Stomach (tissue), 4 donors: ENCODE measurements at regions not wholly inside any gene's neighbourhood (a gene's known extent, or its start where the extent isn't known, plus 50 kb on each side); places are given as distances from the start of the nearest gene placed in this dataset.

ENCODE experiments used
- EP300 ChIP-seq: sonication (generic); formaldehyde crosslinking; IDR thresholded peaks from one replicate; pipeline ENCODE4 v1.6.1; 2017; ENCODE audit warnings: antibody characterized with exemption
- POLR2A ChIP-seq, 4 donors: fragments of 450-650 bp; IDR thresholded peaks; one replicate each; pipeline ENCODE4 v1.6.1; 2016; ENCODE audit warnings: antibody characterized with exemption in 4 of 4, control low read depth in 2 of 4, mild to moderate bottlenecking in 1 of 4, moderate library complexity in 1 of 4
- POLR2AphosphoS5 ChIP-seq, 3 donors: sonication (generic); formaldehyde crosslinking; IDR thresholded peaks; one replicate each; pipeline ENCODE4 v1.6.1; 2016; ENCODE audit warnings: antibody characterized with exemption in 3 of 3
- TF ChIP-seq, protein P1 (sequence below), 7 experiments: fragments of 450-650 bp in 4 of 7; fragments of 200-600 bp in 3 of 7; sonication (generic) in 3 of 7; IDR thresholded peaks; one replicate each; pipeline ENCODE4 v1.5.1; 2016 to 2019; ENCODE audit warnings: antibody characterized with exemption in 7 of 7, control low read depth in 2 of 7, mild to moderate bottlenecking in 1 of 7

DNA sequence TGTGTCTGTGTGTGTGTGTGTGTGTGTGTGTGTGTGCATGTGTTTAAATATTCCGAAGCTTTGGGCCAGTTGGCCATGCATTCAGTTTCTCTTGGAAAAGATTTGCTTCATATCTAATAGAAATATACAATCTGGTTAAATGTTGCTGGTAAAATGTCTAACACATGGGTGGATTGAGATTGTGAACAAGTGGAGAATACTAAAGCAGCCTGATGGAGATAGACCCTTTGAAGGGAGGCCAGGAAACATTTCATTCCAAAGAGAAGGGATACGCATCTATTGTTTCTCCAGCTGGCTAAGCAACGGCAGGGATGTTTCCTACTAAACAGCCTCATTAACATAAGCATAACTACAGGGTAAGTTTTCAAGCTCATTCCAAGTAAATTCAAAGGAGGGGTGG lies 257.5 kb upstream of the PTBP2 start:
- TF ChIP-seq, protein P1, sequence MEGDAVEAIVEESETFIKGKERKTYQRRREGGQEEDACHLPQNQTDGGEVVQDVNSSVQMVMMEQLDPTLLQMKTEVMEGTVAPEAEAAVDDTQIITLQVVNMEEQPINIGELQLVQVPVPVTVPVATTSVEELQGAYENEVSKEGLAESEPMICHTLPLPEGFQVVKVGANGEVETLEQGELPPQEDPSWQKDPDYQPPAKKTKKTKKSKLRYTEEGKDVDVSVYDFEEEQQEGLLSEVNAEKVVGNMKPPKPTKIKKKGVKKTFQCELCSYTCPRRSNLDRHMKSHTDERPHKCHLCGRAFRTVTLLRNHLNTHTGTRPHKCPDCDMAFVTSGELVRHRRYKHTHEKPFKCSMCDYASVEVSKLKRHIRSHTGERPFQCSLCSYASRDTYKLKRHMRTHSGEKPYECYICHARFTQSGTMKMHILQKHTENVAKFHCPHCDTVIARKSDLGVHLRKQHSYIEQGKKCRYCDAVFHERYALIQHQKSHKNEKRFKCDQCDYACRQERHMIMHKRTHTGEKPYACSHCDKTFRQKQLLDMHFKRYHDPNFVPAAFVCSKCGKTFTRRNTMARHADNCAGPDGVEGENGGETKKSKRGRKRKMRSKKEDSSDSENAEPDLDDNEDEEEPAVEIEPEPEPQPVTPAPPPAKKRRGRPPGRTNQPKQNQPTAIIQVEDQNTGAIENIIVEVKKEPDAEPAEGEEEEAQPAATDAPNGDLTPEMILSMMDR (IDR thresholded peaks at IDR 0.05): no peak
- TF ChIP-seq POLR2A (IDR thresholded peaks at IDR 0.05) (no peak), EP300 (no peak), POLR2AphosphoS5 (IDR thresholded peaks at IDR 0.05) (no peak)
